Peyer's patch (tissue), 4 donors: ENCODE measurements at regions not wholly inside any gene's neighbourhood (a gene's known extent, or its start where the extent isn't known, plus 50 kb on each side); places are given as distances from the start of the nearest gene placed in this dataset.

ENCODE experiments used
- DNase-seq, 3 donors: peaks; one replicate each; pipeline ENCODE4 v3.0.0-alpha.2; 2017 to 2019
- H3K27ac ChIP-seq, 4 donors: fragments of 200-600 bp; sonication (generic); one replicate each; pipeline ENCODE4 v1.5.1; 2016 to 2019
- H3K27me3 ChIP-seq, 2 donors: fragments of 200-600 bp; sonication (generic); one replicate each; pipeline ENCODE4 v1.5.1; 2019
- H3K36me3 ChIP-seq, 3 donors: fragments of 200-600 bp; sonication (generic); one replicate each; pipeline ENCODE4 v1.5.1; 2016 to 2019
- H3K4me1 ChIP-seq, 4 donors: fragments of 200-600 bp; sonication (generic); one replicate each; pipeline ENCODE4 v1.5.1; 2016 to 2019
- H3K4me3 ChIP-seq, 4 donors: fragments of 200-600 bp; sonication (generic); 1 replicate in 3 of 4; 2 replicates in 1 of 4; pipeline ENCODE4 v1.5.1; 2016 to 2019; ENCODE audit warnings: mild to moderate bottlenecking in 1 of 4
- H3K9me3 ChIP-seq, 4 donors: fragments of 200-600 bp; sonication (generic); one replicate each; pipeline ENCODE4 v1.5.1; 2016 to 2019; ENCODE audit warnings: mild to moderate bottlenecking in 1 of 4
- POLR2A ChIP-seq, 2 donors: fragments of 450-650 bp; IDR thresholded peaks; one replicate each; pipeline ENCODE4 v1.5.1; 2017; ENCODE audit warnings: antibody characterized with exemption in 2 of 2, mild to moderate bottlenecking in 2 of 2, moderate library complexity in 2 of 2
- TF ChIP-seq, protein P1 (sequence below), 6 experiments: fragments of 450-650 bp in 4 of 6; fragments of 200-600 bp in 2 of 6; sonication (generic) in 1 of 6; IDR thresholded peaks; one replicate each; pipeline ENCODE4 v1.5.1; 2017 to 2019; ENCODE audit warnings: antibody characterized with exemption in 6 of 6, mild to moderate bottlenecking in 3 of 6, moderate library complexity in 1 of 6

GRCh38 chr4:82192017-82192673, 181.6 kb downstream of the HNRNPD start:
- Histone ChIP-seq H3K27ac (no peak overlapping the region), H3K9me3 (no peaks in the 10 kb centered on the region), H3K36me3 (no peaks in the 10 kb centered on the region), H3K4me3 (no peak overlapping the region), H3K27me3 (no peaks in the 10 kb centered on the region), H3K4me1 (no peaks in the 10 kb centered on the region)
- no peak for DNase-seq
- TF ChIP-seq, protein P1, sequence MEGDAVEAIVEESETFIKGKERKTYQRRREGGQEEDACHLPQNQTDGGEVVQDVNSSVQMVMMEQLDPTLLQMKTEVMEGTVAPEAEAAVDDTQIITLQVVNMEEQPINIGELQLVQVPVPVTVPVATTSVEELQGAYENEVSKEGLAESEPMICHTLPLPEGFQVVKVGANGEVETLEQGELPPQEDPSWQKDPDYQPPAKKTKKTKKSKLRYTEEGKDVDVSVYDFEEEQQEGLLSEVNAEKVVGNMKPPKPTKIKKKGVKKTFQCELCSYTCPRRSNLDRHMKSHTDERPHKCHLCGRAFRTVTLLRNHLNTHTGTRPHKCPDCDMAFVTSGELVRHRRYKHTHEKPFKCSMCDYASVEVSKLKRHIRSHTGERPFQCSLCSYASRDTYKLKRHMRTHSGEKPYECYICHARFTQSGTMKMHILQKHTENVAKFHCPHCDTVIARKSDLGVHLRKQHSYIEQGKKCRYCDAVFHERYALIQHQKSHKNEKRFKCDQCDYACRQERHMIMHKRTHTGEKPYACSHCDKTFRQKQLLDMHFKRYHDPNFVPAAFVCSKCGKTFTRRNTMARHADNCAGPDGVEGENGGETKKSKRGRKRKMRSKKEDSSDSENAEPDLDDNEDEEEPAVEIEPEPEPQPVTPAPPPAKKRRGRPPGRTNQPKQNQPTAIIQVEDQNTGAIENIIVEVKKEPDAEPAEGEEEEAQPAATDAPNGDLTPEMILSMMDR (IDR thresholded peaks at IDR 0.05): no peak
- TF ChIP-seq POLR2A (IDR thresholded peaks at IDR 0.05): no peak

GRCh38 chr4:82181789-82182188, 192.0 kb downstream of the HNRNPD start:
- Histone ChIP-seq H3K27me3 (no peaks in the 10 kb centered on the region), H3K4me1 (no peaks in the 10 kb centered on the region), H3K27ac (no peak overlapping the region), H3K4me3 (no peak overlapping the region), H3K9me3 (no peaks in the 10 kb centered on the region), H3K36me3 (no peaks in the 10 kb centered on the region)
- DNase-seq: no peak
- TF ChIP-seq, protein P1 (IDR thresholded peaks at IDR 0.05): no peak
- TF ChIP-seq POLR2A (IDR thresholded peaks at IDR 0.05): no peak

DNA sequence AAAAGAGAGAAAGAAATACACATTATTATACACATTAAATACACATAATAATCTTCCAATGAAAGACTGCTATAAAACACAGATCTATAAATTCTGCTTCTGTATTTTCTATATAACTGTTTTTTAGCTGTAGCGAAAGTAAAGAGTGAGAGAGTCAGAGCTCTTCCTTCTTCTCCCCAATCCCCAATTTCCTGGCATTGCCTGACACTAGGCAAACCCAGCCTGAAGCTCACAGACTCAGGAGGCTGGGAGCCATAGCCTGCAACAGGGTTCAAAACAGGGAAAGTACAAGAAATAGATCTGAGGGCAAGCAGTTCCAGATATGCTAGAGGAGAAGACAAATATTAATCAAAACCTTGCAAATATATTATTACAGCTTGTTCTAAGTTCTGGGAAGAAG, 201.6 kb downstream of the HNRNPD start:
- no peak for DNase-seq
- no peak overlapping the region for H3K4me3 ChIP-seq
- H3K9me3 ChIP-seq: peaks cover 0 to 5% (median 0%) of the 10 kb centered on the region in 4 donors
- H3K27me3 ChIP-seq: no peaks in the 10 kb centered on the region
- no peaks in the 10 kb centered on the region for H3K36me3 ChIP-seq
- H3K4me1 ChIP-seq: no peaks in the 10 kb centered on the region
- H3K27ac ChIP-seq: no peak overlapping the region
- TF ChIP-seq POLR2A (IDR thresholded peaks at IDR 0.05): no peak
- TF ChIP-seq, protein P1 (IDR thresholded peaks at IDR 0.05): no peak

DNA sequence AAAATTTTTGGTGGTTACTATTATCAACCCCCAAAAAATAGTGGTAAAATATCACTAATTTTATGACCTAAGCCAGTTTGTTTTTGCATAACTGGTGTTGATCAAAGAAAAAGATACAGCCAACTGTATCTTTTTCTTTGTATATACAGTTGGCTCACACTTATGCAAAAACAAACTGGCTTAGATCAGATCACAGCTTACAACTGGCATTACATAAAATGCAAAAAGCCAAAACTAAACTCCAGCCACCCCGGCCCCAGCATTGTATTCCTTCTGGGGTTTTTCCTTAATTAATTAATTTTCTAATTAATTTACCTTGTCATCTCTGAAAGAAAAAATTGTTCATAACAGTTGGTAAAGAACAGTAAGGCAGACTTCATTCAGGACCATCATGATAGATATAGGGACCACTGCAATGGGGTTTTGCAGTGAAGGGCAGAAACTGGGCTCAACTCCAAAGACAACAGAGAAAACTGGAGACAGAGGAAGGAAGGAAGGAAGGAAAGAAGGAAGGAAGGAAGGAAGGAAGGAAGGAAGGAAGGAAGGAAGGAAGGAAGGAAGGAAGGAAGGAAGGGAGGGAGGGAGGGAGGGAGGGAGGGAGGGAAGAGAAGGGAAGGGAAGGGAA, 202.1 kb downstream of the HNRNPD start:
- peaks cover 0 to 5% (median 0%) of the 10 kb centered on the region in 4 donors for H3K9me3 ChIP-seq
- no peak overlapping the region for H3K27ac ChIP-seq
- no peak overlapping the region for H3K4me3 ChIP-seq
- DNase-seq: no peak
- TF ChIP-seq, protein P1 (IDR thresholded peaks at IDR 0.05): no peak
- TF ChIP-seq POLR2A (IDR thresholded peaks at IDR 0.05): no peak
- H3K27me3 ChIP-seq: no peaks in the 10 kb centered on the region
- no peaks in the 10 kb centered on the region for H3K36me3 ChIP-seq
- no peaks in the 10 kb centered on the region for H3K4me1 ChIP-seq

DNA sequence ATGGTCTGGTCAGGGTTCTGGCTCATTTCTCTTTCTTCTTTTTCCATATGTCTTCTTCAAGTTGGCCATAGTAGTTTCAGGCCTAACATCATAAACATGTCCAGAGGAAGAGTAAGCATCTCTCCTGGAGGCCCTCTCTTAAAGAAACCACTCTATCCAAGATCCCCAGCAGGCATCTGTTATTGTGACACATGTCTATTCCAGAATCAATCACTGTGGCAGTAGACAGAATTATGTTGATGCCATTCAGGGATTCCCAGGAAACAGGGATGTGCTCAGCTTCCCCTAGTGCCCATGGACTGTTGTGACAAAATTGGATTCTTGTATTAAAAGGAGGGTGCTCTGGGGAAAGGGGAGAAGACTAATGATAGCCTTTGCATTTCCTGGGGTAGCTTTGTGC, 224.0 kb downstream of the HNRNPD start:
- Histone ChIP-seq H3K36me3 (no peaks in the 10 kb centered on the region), H3K27ac (no peak overlapping the region), H3K9me3 (no peaks in the 10 kb centered on the region), H3K4me3 (no peak overlapping the region), H3K27me3 (no peaks in the 10 kb centered on the region), H3K4me1 (no peaks in the 10 kb centered on the region)
- TF ChIP-seq, protein P1 (IDR thresholded peaks at IDR 0.05): no peak
- no peak for TF ChIP-seq POLR2A (IDR thresholded peaks at IDR 0.05)
- no peak for DNase-seq
